Panc1 (cell line): ENCODE measurements at regions not wholly inside any gene's neighbourhood (a gene's known extent, or its start where the extent isn't known, plus 50 kb on each side); places are given as distances from the start of the nearest gene placed in this dataset.

ENCODE experiments used
- ATAC-seq: fragments of 200-7000 bp; cut with Tn5 transposase; 2 replicates; pipeline ENCODE4 v1.9.1; 2020; ENCODE audit warnings: mild to moderate bottlenecking, moderate library complexity
- BruUV-seq: library from RNA; stranded (reverse); fragments of 400-500 nt; replicated peaks from 2 replicates; lab custom pipeline; 2021; lab: Mats Ljungman, UMichigan
- CTCF ChIA-PET: fragments of 300-600 bp; sonication (Branson Sonifier 250); formaldehyde crosslinking; loops from one replicate; lab custom pipeline; 2022; ENCODE audit warnings: antibody characterized with exemption; lab: Charles Lee
- POLR2A ChIA-PET: fragments of 300-600 bp; sonication (Branson Sonifier 250); formaldehyde crosslinking; loops from one replicate; lab custom pipeline; 2022; ENCODE audit warnings: antibody characterized with exemption; lab: Charles Lee
- DNase-seq: peaks from one replicate; pipeline ENCODE4 v3.0.0-alpha.2; 2010; ENCODE audit warnings: low read depth, low spot score
- H3K27ac ChIP-seq: 2 replicates; pipeline ENCODE4 v1.5.1; 2011; ENCODE audit warnings: mild to moderate bottlenecking, low read length, inconsistent platforms
- H3K27me3 ChIP-seq: fragments of 200-500 bp; sonication (Bioruptor generic); 2 replicates; pipeline ENCODE4 v1.6.0; 2014; ENCODE audit warnings: low read length, inconsistent platforms; ENCODE audit not compliant: control insufficient read depth, insufficient read depth
- H3K36me3 ChIP-seq: fragments of 200-500 bp; sonication (Bioruptor generic); 2 replicates; pipeline ENCODE4 v1.5.1; 2014; ENCODE audit warnings: inconsistent platforms, mild to moderate bottlenecking, low read length, moderate library complexity; ENCODE audit not compliant: control insufficient read depth, insufficient read depth
- H3K4me1 ChIP-seq: 2 replicates; pipeline ENCODE4 v1.5.1; 2011; ENCODE audit warnings: inconsistent platforms, mild to moderate bottlenecking, low read length, moderate library complexity; ENCODE audit not compliant: control insufficient read depth, insufficient read depth
- H3K4me3 ChIP-seq, 2 experiments: 2 replicates each; pipeline ENCODE4 v1.5.1; 2011 to 2012; ENCODE audit warnings: low read depth in 2 of 2, low read length in 2 of 2, mild to moderate bottlenecking in 2 of 2, inconsistent platforms in 1 of 2, moderate library complexity in 1 of 2
- H3K9me3 ChIP-seq: fragments of 200-500 bp; sonication (Bioruptor generic); 2 replicates; pipeline ENCODE4 v1.5.1; 2014; ENCODE audit warnings: low read depth, mild to moderate bottlenecking, inconsistent platforms, low read length, moderate library complexity; ENCODE audit not compliant: control insufficient read depth, insufficient read depth
- CTCF ChIP-seq: fragments of 450-650 bp; IDR thresholded peaks from 2 replicates; pipeline ENCODE4 v1.5.1; 2017; ENCODE audit warnings: mild to moderate bottlenecking
- POLR2AphosphoS5 ChIP-seq: IDR thresholded peaks from 2 replicates; pipeline ENCODE4 v1.6.1; 2012; ENCODE audit warnings: mild to moderate bottlenecking, low read depth, low read length, moderate library complexity
- REST ChIP-seq, 2 experiments: IDR thresholded peaks; 2 replicates each; pipeline ENCODE4 v1.6.1; 2011 to 2012; ENCODE audit warnings: low read depth in 2 of 2, control low read depth in 1 of 2, low read length in 1 of 2, mild to moderate bottlenecking in 1 of 2, moderate library complexity in 1 of 2; ENCODE audit not compliant: insufficient read depth in 1 of 2
- SIN3A ChIP-seq: IDR thresholded peaks from 2 replicates; pipeline ENCODE4 v1.6.1; 2012; ENCODE audit warnings: low read depth, mild to moderate bottlenecking, low read length, moderate library complexity, borderline replicate concordance; ENCODE audit not compliant: insufficient read depth
- TCF7L2 ChIP-seq: IDR thresholded peaks from 2 replicates; pipeline ENCODE4 v1.6.1; 2011; ENCODE audit warnings: mild to moderate bottlenecking, low read depth, low read length, inconsistent platforms
- in situ Hi-C: cut with HindIII; loops from 2 replicates; pipeline ENCODE4 v1.10.0; 2016; ENCODE audit warnings: low sequenced_read_pairs, low pct_unique_long_range_greater_than_20kb
- intact Hi-C: fragments of 100-400 bp; cut with micrococcal nuclease; formaldehyde crosslinking; loops from one replicate; pipeline ENCODE4 v1.10.0; 2022; ENCODE audit not compliant: unreplicated experiment

- ATAC-seq, result no peak
- no TSS peak for BruUV-seq
- in situ Hi-C loops, result no loop called here
Observed at GRCh38 chr4:11014199-11014598, 329.6 kb upstream of the CLNK start.

DNA sequence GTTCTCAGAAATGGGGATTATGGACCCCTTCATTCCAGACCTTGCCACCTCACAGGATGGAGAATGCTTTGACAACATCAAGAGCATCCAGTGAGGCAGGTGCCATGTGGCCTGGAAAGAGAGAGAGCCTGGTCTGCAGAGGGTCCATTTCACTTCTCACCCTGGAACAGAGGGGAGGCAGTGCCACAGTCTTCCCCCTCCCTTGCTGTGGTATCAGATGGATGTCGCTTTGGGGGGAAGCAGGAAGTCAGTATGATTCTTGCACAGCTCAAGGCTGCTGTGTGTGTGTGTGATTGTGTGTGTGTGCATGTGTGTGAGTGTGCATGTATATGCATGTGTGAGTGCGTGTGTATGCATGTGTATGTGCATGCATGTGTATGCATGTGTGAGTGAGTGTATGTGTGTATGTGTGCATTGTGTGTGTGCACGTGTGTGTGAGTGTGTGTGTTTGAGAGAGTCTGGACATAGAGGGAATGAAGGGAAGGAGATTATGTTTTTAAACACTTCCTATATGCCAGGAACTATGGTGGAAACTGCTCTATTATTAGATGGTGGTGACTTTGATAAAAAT lies 328.6 kb upstream of the CLNK start:
- Histone ChIP-seq H3K36me3 (no peaks in the 10 kb centered on the region), H3K9me3 (no peaks in the 10 kb centered on the region), H3K27me3 (no peaks in the 10 kb centered on the region), H3K27ac (no peak overlapping the region), H3K4me3 (no peak overlapping the region), H3K4me1 (no peaks in the 10 kb centered on the region)
- ChIA-PET CTCF (no interaction called here), POLR2A (no interaction called here)
- TF ChIP-seq SIN3A (no peak), POLR2AphosphoS5 (no peak), TCF7L2 (no peak), REST (IDR thresholded peaks at IDR 0.05; ENCODE audit: insufficient read depth in 1 of 2, low read depth in 2 of 2, low read length in 1 of 2) (no peak), CTCF (no peak)
- no peak for ATAC-seq
- intact Hi-C loops, result no loop called here
- no TSS peak for BruUV-seq
- no peak for DNase-seq
- in situ Hi-C loops, result no loop called here

More at GRCh38 chr4:11014199-11014598, 329.6 kb upstream of the CLNK start:
- no peaks in the 10 kb centered on the region for H3K27me3 ChIP-seq
- CTCF ChIA-PET, result no interaction called here
- no peaks in the 10 kb centered on the region for H3K9me3 ChIP-seq
- intact Hi-C loops, result no loop called here
- H3K4me3 ChIP-seq, result no peak overlapping the region
- TF ChIP-seq CTCF (no peak), TCF7L2 (no peak), REST (IDR thresholded peaks at IDR 0.05; ENCODE audit: insufficient read depth in 1 of 2, low read depth in 2 of 2, low read length in 1 of 2) (no peak), POLR2AphosphoS5 (no peak), SIN3A (no peak)
- POLR2A ChIA-PET, result no interaction called here
- no peak overlapping the region for H3K27ac ChIP-seq
- no peak for DNase-seq
- H3K4me1 ChIP-seq, result no peaks in the 10 kb centered on the region
- H3K36me3 ChIP-seq, result no peaks in the 10 kb centered on the region
